Transverse colon (tissue), 4 donors: ENCODE measurements at regions not wholly inside any gene's neighbourhood (a gene's known extent, or its start where the extent isn't known, plus 50 kb on each side); places are given as distances from the start of the nearest gene placed in this dataset.

Experiments used
- CTCF ChIP-seq, 5 experiments: fragments of 200-600 bp in 3 of 5; fragments of 450-650 bp in 2 of 5; sonication (generic) in 3 of 5; IDR thresholded peaks; 1 replicate in 2 of 5; 2 replicates in 3 of 5; pipeline ENCODE4 v1.5.1; 2016 to 2017; ENCODE audit warnings: antibody characterized with exemption in 5 of 5, inconsistent platforms in 3 of 5, mild to moderate bottlenecking in 2 of 5, moderate library complexity in 1 of 5
- EP300 ChIP-seq: sonication (generic); formaldehyde crosslinking; IDR thresholded peaks from one replicate; pipeline ENCODE4 v1.6.1; 2017; ENCODE audit warnings: antibody characterized with exemption, low read depth
- POLR2A ChIP-seq: fragments of 450-650 bp; IDR thresholded peaks from one replicate; pipeline ENCODE4 v1.6.1; 2016; ENCODE audit warnings: antibody characterized with exemption, mild to moderate bottlenecking, moderate library complexity
- POLR2AphosphoS5 ChIP-seq, 3 donors: sonication (generic); formaldehyde crosslinking; IDR thresholded peaks; one replicate each; pipeline ENCODE4 v1.6.1; 2016; ENCODE audit warnings: antibody characterized with exemption in 3 of 3

GRCh38 chr17:5719976-5720375, 135.7 kb upstream of the NLRP1 start:
- TF ChIP-seq CTCF (IDR thresholded peaks at IDR 0.05) (no peak), POLR2A (no peak), EP300 (no peak), POLR2AphosphoS5 (IDR thresholded peaks at IDR 0.05) (no peak)
